Activated T-cell treated with anti-CD3 and anti-CD28 coated beads, Interleukin-2, amount 50 U/mL, for 1 hour (primary cell): ENCODE measurements at regions not wholly inside any gene's neighbourhood (a gene's known extent, or its start where the extent isn't known, plus 50 kb on each side); places are given as distances from the start of the nearest gene placed in this dataset.
"Not testable (repeated sequence)": the region's sequence is repeated elsewhere in the genome, so short reads cannot be mapped to it uniquely, and the experiment has no call there.

Source experiments
- DNase-seq: peaks from one replicate; pipeline ENCODE4 v3.0.0-alpha.2; 2020

GRCh38 chr18:59059140-59059539, 80.5 kb upstream of the SEC11C start:
- DNase-seq: no peak

GRCh38 chr18:59060551-59060950, 79.1 kb upstream of the SEC11C start:
- no peak for DNase-seq

GRCh38 chr18:59061914-59062642, 77.6 kb upstream of the SEC11C start:
- DNase-seq: no peak

- no peak for DNase-seq
These were observed 77.1 kb upstream of the SEC11C start for GRCh38 chr18:59062643-59063006.

- no peak for DNase-seq
These were observed 76.3 kb upstream of the SEC11C start for GRCh38 chr18:59063300-59063906.

GRCh38 chr18:59063912-59064311, 75.8 kb upstream of the SEC11C start:
- no peak for DNase-seq

- no peak for DNase-seq
These were observed 74.0 kb upstream of the SEC11C start for GRCh38 chr18:59065684-59066083.

- DNase-seq: no peak
These were observed 71.8 kb upstream of the SEC11C start for GRCh38 chr18:59067873-59068272.

GRCh38 chr18:59068276-59069071, 71.2 kb upstream of the SEC11C start:
- DNase-seq: no peak

GRCh38 chr18:59070181-59070912, 69.3 kb upstream of the SEC11C start:
- peak; percentile 77 for DNase-seq

GRCh38 chr18:59072727-59073421, 66.8 kb upstream of the SEC11C start:
- no peak for DNase-seq

GRCh38 chr18:59075923-59076322, 63.8 kb upstream of the SEC11C start:
- no peak for DNase-seq

GRCh38 chr18:59079264-59079663, 60.4 kb upstream of the SEC11C start:
- no peak for DNase-seq

GRCh38 chr18:59079687-59080501, 59.8 kb upstream of the SEC11C start:
- DNase-seq: not testable (repeated sequence)

GRCh38 chr18:59083136-59083818, 56.4 kb upstream of the SEC11C start:
- no peak for DNase-seq

GRCh38 chr18:59085126-59085794, 54.4 kb upstream of the SEC11C start:
- no peak for DNase-seq

GRCh38 chr18:59085797-59086196, 53.9 kb upstream of the SEC11C start:
- DNase-seq: no peak

- no peak for DNase-seq
These were observed 53.2 kb upstream of the SEC11C start for GRCh38 chr18:59086522-59086921.

GRCh38 chr18:59087391-59087790, 52.3 kb upstream of the SEC11C start:
- no peak for DNase-seq
